ENCODE measurements at regions not wholly inside any gene's neighbourhood (a gene's known extent, or its start where the extent isn't known, plus 50 kb on each side); places are given as distances from the start of the nearest gene placed in this dataset.

- TF ChIP-seq, protein P1, sequence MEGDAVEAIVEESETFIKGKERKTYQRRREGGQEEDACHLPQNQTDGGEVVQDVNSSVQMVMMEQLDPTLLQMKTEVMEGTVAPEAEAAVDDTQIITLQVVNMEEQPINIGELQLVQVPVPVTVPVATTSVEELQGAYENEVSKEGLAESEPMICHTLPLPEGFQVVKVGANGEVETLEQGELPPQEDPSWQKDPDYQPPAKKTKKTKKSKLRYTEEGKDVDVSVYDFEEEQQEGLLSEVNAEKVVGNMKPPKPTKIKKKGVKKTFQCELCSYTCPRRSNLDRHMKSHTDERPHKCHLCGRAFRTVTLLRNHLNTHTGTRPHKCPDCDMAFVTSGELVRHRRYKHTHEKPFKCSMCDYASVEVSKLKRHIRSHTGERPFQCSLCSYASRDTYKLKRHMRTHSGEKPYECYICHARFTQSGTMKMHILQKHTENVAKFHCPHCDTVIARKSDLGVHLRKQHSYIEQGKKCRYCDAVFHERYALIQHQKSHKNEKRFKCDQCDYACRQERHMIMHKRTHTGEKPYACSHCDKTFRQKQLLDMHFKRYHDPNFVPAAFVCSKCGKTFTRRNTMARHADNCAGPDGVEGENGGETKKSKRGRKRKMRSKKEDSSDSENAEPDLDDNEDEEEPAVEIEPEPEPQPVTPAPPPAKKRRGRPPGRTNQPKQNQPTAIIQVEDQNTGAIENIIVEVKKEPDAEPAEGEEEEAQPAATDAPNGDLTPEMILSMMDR (IDR thresholded peaks at IDR 0.05), result no peak
- TF ChIP-seq POLR2AphosphoS5 (IDR thresholded peaks at IDR 0.05; ENCODE audit: insufficient read depth in 1 of 2, low read depth in 1 of 2) (no peak), POLR2A (IDR thresholded peaks at IDR 0.05) (no peak)
Measured at GRCh38 chr6:66068033-66068432, 361.0 kb upstream of the EYS start.

Measured in vagina (tissue), 2 donors.